Naive thymus-derived CD8-positive, alpha-beta T cell (primary cell): ENCODE measurements at regions not wholly inside any gene's neighbourhood (a gene's known extent, or its start where the extent isn't known, plus 50 kb on each side); places are given as distances from the start of the nearest gene placed in this dataset.
"Not testable (repeated sequence)": the region's sequence is repeated elsewhere in the genome, so short reads cannot be mapped to it uniquely, and the experiment has no call there.

Experiments used
- ATAC-seq, 2 donors: fragments of 150-1000 bp; cut with Tn5 transposase in 1 of 2; sonication (Bioruptor Pico), chemical (Tn5 transposase) in 1 of 2; 1 replicate in 1 of 2; 2 replicates in 1 of 2; pipeline ENCODE4 v1.10.0; 2021; ENCODE audit warnings: mild to moderate bottlenecking in 2 of 2, moderate library complexity in 2 of 2
- POLR2A ChIA-PET: fragments of 350-600 bp; sonication (Branson Sonifier 250); formaldehyde crosslinking; loops from one replicate; lab custom pipeline; 2021; ENCODE audit warnings: antibody characterized with exemption; lab: Charles Lee
- DNase-seq, 10 donors: peaks; one replicate each; pipeline versions ENCODE4 v3.0.0 to v3.0.0-alpha.2; 2020 to 2022
- H3K27ac Mint-ChIP-seq, 10 donors: one replicate each; pipeline ENCODE4 v1.8.0; 2020 to 2022; ENCODE audit warnings: mild to moderate bottlenecking in 10 of 10, mixed read lengths in 10 of 10, moderate library complexity in 4 of 10, inconsistent platforms in 1 of 10
- H3K27me3 Mint-ChIP-seq, 5 donors: one replicate each; pipeline ENCODE4 v1.8.0; 2021 to 2022; ENCODE audit warnings: mixed read lengths in 5 of 5
- H3K36me3 Mint-ChIP-seq, 3 donors: one replicate each; pipeline ENCODE4 v1.8.0; 2020 to 2022; ENCODE audit warnings: mixed read lengths in 3 of 3, mild to moderate bottlenecking in 2 of 3, inconsistent platforms in 1 of 3
- H3K4me1 Mint-ChIP-seq, 4 donors: one replicate each; pipeline ENCODE4 v1.8.0; 2021 to 2022; ENCODE audit warnings: mixed read lengths in 4 of 4
- H3K4me3 Mint-ChIP-seq, 10 donors: one replicate each; pipeline ENCODE4 v1.8.0; 2020 to 2022; ENCODE audit warnings: mild to moderate bottlenecking in 10 of 10, mixed read lengths in 10 of 10, moderate library complexity in 6 of 10, inconsistent platforms in 1 of 10
- H3K9me3 Mint-ChIP-seq, 9 donors: one replicate each; pipeline ENCODE4 v1.8.0; 2020 to 2022; ENCODE audit warnings: mixed read lengths in 9 of 9, mild to moderate bottlenecking in 3 of 9, inconsistent platforms in 1 of 9, moderate library complexity in 1 of 9

DNA sequence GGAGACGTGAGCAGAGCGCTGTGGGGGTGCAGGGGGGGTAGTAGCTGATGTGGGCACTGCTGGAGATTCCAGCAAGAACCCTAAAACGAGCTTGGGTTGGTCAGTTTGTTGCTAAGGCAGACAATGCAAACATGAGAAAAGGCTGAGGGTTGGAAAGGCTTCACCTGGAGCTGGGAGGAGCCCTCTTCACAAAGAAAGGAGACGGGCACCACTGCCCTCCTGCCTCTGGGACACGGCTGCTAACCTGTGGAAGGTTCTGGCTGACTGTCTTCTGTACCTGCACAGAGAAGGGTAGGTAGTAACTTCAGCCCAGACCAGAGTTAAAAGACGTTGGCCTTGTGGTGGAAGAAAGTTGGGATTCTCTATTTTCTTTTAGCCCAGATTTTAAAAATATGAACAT lies 108.7 kb downstream of the SUCLA2 start:
- no peaks in the 10 kb centered on the region for H3K9me3 Mint-ChIP-seq
- peaks cover 2 to 14% (median 10%) of the 10 kb centered on the region in 4 donors for H3K4me1 Mint-ChIP-seq
- DNase-seq, result no peak
- H3K27me3 Mint-ChIP-seq, result no peaks in the 10 kb centered on the region
- no peak for ATAC-seq
- H3K4me3 Mint-ChIP-seq, result no peak overlapping the region
- POLR2A ChIA-PET, result no interaction called here
- peaks cover 0 to 7% (median 0%) of the 10 kb centered on the region in 3 donors for H3K36me3 Mint-ChIP-seq
- H3K27ac Mint-ChIP-seq, result peak overlapping the region in 1 of 10 donors; percentile 62

DNA sequence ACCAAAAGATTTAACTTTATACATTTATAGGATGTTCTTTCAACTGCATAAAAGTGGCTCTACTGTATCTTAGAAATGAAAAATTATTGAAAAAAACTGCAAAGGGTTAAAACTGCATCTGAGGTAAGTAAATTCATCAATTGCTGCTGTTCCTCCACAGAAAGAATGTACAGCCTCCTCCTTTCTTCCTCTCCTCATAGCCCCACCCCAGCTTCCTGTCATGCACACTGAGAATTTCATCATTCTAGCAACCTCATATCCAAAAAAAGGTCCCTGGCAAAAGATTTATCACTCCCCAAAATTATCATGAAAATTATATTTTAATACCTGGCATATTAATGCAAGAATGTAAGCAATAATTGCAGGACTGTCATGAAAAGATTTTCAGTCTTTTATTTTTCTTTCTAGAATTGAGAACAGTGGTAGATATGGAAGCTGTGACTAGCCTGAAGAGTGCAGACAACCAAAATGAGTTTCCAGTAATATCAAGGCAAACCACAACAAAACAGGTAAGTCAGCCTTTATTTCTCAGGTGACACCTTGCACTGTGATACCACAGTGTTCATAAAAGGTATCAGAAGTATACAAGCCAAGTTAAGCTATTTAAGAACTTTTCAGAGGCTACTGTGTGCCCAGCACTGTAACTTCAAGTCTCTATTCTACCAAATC lies 110.8 kb downstream of the SUCLA2 start:
- Mint-ChIP-seq H3K36me3 (peaks cover 0 to 5% (median 0%) of the 10 kb centered on the region in 3 donors), H3K27ac (peak overlapping the region in 8 of 10 donors; percentile 11 to 84 (median 46)), H3K27me3 (no peaks in the 10 kb centered on the region), H3K4me1 (peaks cover 2 to 14% (median 10%) of the 10 kb centered on the region in 4 donors), H3K4me3 (peak overlapping the region in 3 of 10 donors; percentile 1 to 45 (median 13)), H3K9me3 (no peaks in the 10 kb centered on the region)
- DNase-seq (peak in 2 of 10 donors; percentile 10), ATAC-seq (peak in 1 of 2 donors; percentile 48)
- POLR2A ChIA-PET, result no interaction called here

DNA sequence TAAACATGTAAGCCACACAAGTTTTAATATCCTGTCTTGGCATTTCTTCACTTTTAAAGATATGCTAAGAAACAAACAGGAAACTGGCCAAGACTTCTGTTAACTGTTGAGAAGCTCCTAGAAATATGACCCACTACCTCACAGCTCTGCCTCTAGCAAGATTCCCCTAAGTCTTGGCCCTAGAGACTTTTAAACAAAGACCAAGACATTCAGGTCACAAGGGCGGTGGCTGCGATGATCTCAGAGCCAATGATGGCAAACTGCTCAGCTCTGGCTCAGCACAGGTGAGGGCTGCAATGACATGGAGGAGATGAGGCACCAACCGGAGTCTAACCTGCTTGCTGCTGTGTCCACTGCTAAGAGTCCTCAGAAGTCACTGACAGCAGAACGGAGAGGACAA lies 114.8 kb downstream of the SUCLA2 start:
- Mint-ChIP-seq H3K36me3 (peaks cover 0 to 11% (median 7%) of the 10 kb centered on the region in 3 donors), H3K4me3 (no peak overlapping the region), H3K27ac (no peak overlapping the region), H3K9me3 (no peaks in the 10 kb centered on the region), H3K27me3 (no peaks in the 10 kb centered on the region), H3K4me1 (peaks cover 0 to 14% (median 10%) of the 10 kb centered on the region in 4 donors)
- POLR2A ChIA-PET, result no interaction called here
- ATAC-seq (no peak), DNase-seq (no peak)

DNA sequence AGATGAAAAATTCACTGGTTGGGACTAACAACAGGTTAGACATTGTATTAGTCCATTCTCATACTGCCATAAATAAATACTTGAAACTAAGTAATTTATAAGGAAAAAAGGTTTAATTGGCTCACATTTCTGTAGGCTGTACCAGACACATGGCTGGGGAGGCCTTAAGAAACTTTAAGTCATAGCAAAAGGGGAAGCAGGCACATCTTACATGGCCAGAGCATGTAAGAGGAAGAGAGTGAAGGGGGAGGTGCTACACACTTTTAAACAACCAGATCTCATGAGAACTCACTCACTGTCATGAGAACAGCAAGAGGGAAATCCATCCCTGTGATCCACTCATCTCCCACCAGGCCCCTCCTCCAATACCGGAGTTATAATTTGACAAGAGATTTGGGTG lies 125.9 kb downstream of the SUCLA2 start:
- no peak overlapping the region for H3K27ac Mint-ChIP-seq
- H3K36me3 Mint-ChIP-seq, result peaks cover 0 to 33% (median 26%) of the 10 kb centered on the region in 3 donors
- POLR2A ChIA-PET, result no interaction called here
- H3K4me3 Mint-ChIP-seq, result no peak overlapping the region
- DNase-seq, result no peak
- peaks cover 3 to 41% (median 31%) of the 10 kb centered on the region in 9 donors for H3K9me3 Mint-ChIP-seq
- no peaks in the 10 kb centered on the region for H3K4me1 Mint-ChIP-seq
- H3K27me3 Mint-ChIP-seq, result no peaks in the 10 kb centered on the region
- ATAC-seq, result no peak

DNA sequence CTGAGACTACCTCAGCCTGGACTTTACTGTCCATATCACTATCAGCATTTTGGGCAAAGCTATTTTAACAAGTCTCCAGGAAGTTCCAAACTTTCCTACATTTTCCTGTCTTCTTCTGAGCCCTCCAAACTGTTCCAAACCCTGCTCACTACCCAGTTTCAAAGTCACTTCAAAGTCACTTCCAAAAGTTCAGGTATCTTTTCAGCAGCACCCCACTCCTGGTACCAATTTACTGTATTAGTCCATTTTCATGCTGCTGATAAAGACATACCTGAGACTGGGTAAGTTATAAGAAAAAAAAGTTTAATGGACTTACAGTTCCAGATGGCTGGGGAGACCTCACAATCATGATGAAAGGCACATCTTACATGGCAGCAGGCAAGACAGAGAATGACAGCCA lies 127.1 kb downstream of the SUCLA2 start:
- ATAC-seq, H3K4me1 Mint-ChIP-seq, H3K27ac Mint-ChIP-seq, H3K4me3 Mint-ChIP-seq, POLR2A ChIA-PET, DNase-seq, H3K27me3 Mint-ChIP-seq: not testable (repeated sequence)
- H3K9me3 Mint-ChIP-seq, result peaks cover 3 to 41% (median 31%) of the 10 kb centered on the region in 9 donors
- H3K36me3 Mint-ChIP-seq, result peaks cover 0 to 34% (median 26%) of the 10 kb centered on the region in 3 donors

DNA sequence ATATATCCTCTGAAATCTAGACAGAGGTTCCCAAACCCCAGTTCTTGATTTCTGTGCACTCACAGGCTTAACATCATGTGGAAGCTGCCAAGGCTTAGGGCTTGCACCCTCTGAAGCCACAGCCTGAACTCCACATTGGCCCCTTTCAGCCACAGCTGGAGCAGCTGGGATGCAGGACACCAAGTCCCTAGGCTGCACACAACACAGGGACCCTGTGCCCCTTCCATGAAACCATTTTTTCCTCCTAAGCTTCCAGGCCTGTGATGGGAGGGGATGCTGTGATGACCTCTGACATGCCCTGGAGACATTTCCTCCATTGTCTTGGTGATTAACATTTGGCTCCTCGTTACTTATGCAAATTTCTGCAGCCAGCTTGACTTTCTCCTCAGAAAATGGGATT lies 127.8 kb downstream of the SUCLA2 start:
- peaks cover 0 to 34% (median 26%) of the 10 kb centered on the region in 3 donors for H3K36me3 Mint-ChIP-seq

DNA sequence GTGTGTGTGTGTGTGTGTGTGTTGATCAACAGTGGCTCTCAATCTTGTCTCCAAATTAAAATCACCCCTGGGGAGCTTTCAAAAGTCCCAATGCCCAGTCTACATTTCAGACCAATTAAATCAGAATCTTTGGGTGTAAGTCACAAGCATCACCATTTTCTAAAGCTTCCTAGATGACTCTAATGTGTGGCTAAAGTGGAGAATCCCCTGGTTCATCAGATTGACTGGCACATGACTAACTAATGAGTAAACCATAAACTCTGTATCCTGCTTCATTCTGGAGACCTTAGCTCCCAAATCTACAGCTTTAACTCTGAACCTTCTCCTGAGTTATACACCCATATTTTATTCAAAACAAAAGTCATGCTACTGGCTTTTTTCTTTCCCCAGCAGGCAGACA lies 131.3 kb downstream of the SUCLA2 start:
- DNase-seq (no peak), ATAC-seq (no peak)
- Mint-ChIP-seq H3K36me3 (peaks cover 0 to 26% (median 21%) of the 10 kb centered on the region in 3 donors), H3K4me1 (peaks cover 0 to 2% (median under 1%) of the 10 kb centered on the region in 4 donors), H3K4me3 (no peak overlapping the region), H3K27ac (no peak overlapping the region), H3K27me3 (peaks cover 0 to under 1% (median 0%) of the 10 kb centered on the region in 5 donors), H3K9me3 (peaks cover 3 to 35% (median 25%) of the 10 kb centered on the region in 9 donors)
- POLR2A ChIA-PET, result no interaction called here

More for the DNA sequence above, 127.8 kb downstream of the SUCLA2 start:
- H3K27ac Mint-ChIP-seq, H3K4me3 Mint-ChIP-seq, H3K4me1 Mint-ChIP-seq, DNase-seq, POLR2A ChIA-PET, ATAC-seq, H3K27me3 Mint-ChIP-seq: not testable (repeated sequence)
- H3K9me3 Mint-ChIP-seq, result peaks cover 3 to 42% (median 31%) of the 10 kb centered on the region in 9 donors

DNA sequence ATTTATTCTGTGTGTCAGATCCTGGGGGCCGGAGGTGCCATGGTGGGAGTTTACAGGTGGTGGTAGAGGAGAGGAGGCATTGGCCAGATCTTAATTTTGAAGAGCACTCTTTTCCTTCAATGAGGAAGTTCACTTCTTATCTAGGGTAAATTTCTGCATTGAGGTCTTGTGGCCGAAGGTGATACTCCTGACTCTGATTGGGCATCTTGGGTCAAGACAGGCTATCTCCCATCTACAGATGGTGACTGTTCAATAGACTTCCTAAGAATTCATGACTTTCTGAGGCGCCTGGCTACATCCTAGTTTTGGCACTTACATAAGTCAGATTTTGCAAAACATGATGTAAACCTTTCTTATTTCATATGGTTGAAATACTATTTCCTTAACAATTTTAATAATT lies 135.2 kb downstream of the SUCLA2 start:
- no peak overlapping the region for H3K4me3 Mint-ChIP-seq
- no peak overlapping the region for H3K27ac Mint-ChIP-seq
- peaks cover 0 to 2% (median under 1%) of the 10 kb centered on the region in 4 donors for H3K4me1 Mint-ChIP-seq
- ATAC-seq (no peak), DNase-seq (no peak)
- H3K36me3 Mint-ChIP-seq, result peaks cover 0 to 12% (median 0%) of the 10 kb centered on the region in 3 donors
- peaks cover 0 to 8% (median 0%) of the 10 kb centered on the region in 9 donors for H3K9me3 Mint-ChIP-seq
- POLR2A ChIA-PET, result no interaction called here
- peaks cover 0 to 5% (median 3%) of the 10 kb centered on the region in 5 donors for H3K27me3 Mint-ChIP-seq

DNA sequence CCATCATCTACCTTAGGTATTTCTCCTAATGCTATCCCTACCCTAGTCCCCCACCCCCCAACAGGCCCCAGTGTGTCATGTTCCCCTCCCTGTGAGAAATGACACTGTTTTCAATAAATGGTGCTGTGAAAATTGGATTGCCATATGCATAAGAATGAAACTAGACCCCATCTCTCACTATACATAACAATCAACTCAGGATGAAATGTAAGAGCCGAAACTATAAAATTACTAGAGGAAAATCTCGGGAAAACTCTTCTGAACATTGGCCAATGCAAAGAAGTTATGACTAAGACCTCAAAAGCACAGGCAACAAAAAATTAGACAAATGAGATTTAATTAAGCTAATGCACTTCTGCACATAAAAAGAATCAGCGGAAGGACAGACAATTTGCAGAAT lies 138.2 kb downstream of the SUCLA2 start:
- no peak overlapping the region for H3K4me3 Mint-ChIP-seq
- peaks cover 0 to 4% (median 0%) of the 10 kb centered on the region in 3 donors for H3K36me3 Mint-ChIP-seq
- H3K27ac Mint-ChIP-seq, result no peak overlapping the region
- H3K27me3 Mint-ChIP-seq, result peaks cover 0 to 16% (median 7%) of the 10 kb centered on the region in 5 donors
- peaks cover 0 to 6% (median 0%) of the 10 kb centered on the region in 9 donors for H3K9me3 Mint-ChIP-seq
- H3K4me1 Mint-ChIP-seq, result peaks cover 0 to 2% (median under 1%) of the 10 kb centered on the region in 4 donors
- ATAC-seq (no peak), DNase-seq (no peak)
- POLR2A ChIA-PET, result no interaction called here

DNA sequence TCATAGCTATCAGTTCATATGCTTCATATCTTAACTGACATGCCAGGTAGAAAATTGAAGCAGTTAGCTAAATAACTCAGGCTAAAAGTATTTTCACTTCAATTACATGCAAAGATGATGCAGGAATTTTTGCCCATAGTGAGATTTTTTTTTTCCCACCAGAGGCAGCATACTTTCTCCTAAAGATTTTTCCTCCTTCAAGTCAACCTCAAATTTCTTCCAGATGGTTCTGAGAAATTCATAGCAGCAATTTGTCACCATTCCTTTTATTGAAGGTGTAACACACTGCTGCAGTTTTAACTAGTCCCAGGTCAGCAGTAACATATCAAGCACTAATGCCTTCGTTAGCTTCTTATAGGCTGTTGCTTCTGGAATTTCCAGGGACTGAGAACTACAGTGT lies 141.9 kb downstream of the SUCLA2 start:
- POLR2A ChIA-PET, result no interaction called here
- Mint-ChIP-seq H3K9me3 (peaks cover 0 to 6% (median 0%) of the 10 kb centered on the region in 9 donors), H3K27me3 (peaks cover 0 to 16% (median 6%) of the 10 kb centered on the region in 5 donors), H3K27ac (no peak overlapping the region), H3K4me3 (no peak overlapping the region), H3K36me3 (peaks cover 0 to 4% (median 0%) of the 10 kb centered on the region in 3 donors), H3K4me1 (no peaks in the 10 kb centered on the region)
- DNase-seq (no peak), ATAC-seq (no peak)

DNA sequence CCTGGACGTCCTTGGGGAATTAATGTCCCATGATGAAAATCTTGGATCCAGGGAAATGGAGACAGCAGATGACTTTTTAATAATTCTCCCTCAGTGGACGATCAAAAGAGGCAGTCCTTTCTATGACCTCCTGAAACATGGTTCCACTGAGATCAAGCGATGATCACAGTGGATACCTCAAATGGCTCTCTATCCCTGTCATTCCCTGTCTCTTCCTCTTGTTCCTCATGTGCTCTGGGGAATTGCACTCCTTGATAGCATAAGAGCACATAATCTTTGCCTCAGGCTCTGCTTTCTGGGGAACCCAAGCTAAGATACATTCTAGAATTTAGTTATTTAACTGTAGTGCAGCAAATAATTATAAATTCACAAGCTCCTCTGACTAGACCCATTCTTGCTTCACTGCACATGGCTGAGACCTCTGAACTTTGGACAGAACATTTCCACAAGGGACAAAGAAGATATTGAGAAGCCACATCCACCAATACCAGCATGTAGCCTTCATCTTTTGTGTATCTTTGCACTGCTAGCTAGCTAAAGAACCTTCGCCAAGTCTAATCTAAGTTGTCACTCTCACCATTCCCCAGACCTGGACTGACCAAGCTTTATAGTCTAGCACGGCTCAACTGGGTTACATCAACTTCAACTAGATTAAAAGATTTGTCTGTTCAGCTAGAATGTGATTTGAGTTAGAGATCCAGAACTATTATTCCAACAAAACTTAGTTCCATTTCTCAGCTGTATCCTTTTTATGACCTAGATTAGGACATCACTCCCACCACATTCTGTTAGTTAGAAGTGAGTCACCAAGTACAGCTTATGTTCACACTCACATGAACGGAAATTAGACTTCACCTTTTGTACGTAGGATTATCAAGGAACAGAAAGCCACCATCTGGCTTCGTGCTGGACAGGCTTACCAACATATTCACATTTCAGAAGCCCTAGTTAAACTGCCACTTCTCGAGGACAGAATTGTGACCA lies 142.7 kb downstream of the SUCLA2 start:
- Mint-ChIP-seq H3K9me3 (peaks cover 0 to 6% (median 0%) of the 10 kb centered on the region in 9 donors), H3K36me3 (peaks cover 0 to 4% (median 0%) of the 10 kb centered on the region in 3 donors), H3K27me3 (peaks cover 0 to 16% (median 6%) of the 10 kb centered on the region in 5 donors), H3K27ac (no peak overlapping the region), H3K4me3 (no peak overlapping the region), H3K4me1 (no peaks in the 10 kb centered on the region)
- DNase-seq, result no peak
- no peak for ATAC-seq
- POLR2A ChIA-PET, result no interaction called here

DNA sequence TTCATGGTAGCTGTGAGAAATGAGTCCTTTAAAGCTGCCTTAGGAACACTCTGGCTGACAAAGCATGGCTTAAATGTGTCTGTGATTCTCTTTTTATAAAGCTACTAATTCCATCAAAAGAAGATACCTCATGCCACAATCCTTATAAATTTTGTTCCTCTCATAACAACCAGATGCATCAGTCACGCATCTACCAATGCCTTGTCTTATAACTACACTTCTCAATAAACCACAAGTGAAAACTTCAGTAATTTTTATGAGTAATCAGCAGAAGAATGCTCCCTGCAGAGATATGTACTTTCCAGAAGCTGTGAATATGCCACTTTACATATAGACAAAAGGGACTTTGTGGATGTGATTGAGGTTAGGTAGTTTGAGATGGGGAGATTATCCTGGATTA lies 147.8 kb downstream of the SUCLA2 start:
- H3K27ac Mint-ChIP-seq, result no peak overlapping the region

More for the DNA sequence above, 147.8 kb downstream of the SUCLA2 start:
- peaks cover 0 to 15% (median 8%) of the 10 kb centered on the region in 9 donors for H3K9me3 Mint-ChIP-seq
- POLR2A ChIA-PET, result no interaction called here
- no peak for ATAC-seq
- no peaks in the 10 kb centered on the region for H3K4me1 Mint-ChIP-seq
- peaks cover 0 to 20% (median 2%) of the 10 kb centered on the region in 5 donors for H3K27me3 Mint-ChIP-seq
- H3K36me3 Mint-ChIP-seq, result peaks cover 0 to 10% (median 3%) of the 10 kb centered on the region in 3 donors
- no peak overlapping the region for H3K4me3 Mint-ChIP-seq
- no peak for DNase-seq
